ENCODE measurements at regions not wholly inside any gene's neighbourhood (a gene's known extent, or its start where the extent isn't known, plus 50 kb on each side); places are given as distances from the start of the nearest gene placed in this dataset.
"Not testable (repeated sequence)": the region's sequence is repeated elsewhere in the genome, so short reads cannot be mapped to it uniquely, and the experiment has no call there.

DNA sequence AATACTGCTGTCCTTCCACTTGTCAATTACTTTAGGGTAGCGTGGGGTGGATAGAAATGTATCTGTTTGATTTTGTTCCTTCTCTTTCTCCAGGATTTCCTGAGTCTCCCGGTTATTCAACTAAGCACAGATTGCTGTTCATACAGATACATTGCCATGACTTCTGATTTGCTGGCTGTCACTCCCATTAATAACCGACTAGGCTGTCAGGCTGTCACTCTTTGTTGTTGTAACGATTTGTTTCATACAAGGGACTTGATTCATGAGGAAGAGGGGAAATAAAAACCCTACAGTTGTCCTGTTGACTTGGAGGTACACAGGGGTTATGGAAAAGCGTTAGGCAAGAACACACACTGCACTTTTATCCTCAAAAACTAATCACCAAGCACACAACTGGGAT lies 302.7 kb upstream of the SMIM21 start:
- H3K27ac ChIP-seq: no peak overlapping the region
- no peak overlapping the region for H3K4me2 ChIP-seq (ENCODE audit: low read length)
- no peaks in the 10 kb centered on the region for H3K36me3 ChIP-seq (ENCODE audit: control insufficient read depth, insufficient read depth, low read length)
- H3K9me3 ChIP-seq (ENCODE audit: control insufficient read depth, low read length): no peaks in the 10 kb centered on the region
- no peak overlapping the region for H2AFZ ChIP-seq
- H3K4me3 ChIP-seq (ENCODE audit: low read depth, low read length): no peak overlapping the region
- no peaks in the 10 kb centered on the region for H3K27me3 ChIP-seq (ENCODE audit: control insufficient read depth, insufficient read depth, low read length)
- H3K79me2 ChIP-seq: no peaks in the 10 kb centered on the region
- no peaks in the 10 kb centered on the region for H3K4me1 ChIP-seq
- H3K9ac ChIP-seq: no peak overlapping the region
- no peak for TF ChIP-seq CTCF (IDR thresholded peaks at IDR 0.05)

DNA sequence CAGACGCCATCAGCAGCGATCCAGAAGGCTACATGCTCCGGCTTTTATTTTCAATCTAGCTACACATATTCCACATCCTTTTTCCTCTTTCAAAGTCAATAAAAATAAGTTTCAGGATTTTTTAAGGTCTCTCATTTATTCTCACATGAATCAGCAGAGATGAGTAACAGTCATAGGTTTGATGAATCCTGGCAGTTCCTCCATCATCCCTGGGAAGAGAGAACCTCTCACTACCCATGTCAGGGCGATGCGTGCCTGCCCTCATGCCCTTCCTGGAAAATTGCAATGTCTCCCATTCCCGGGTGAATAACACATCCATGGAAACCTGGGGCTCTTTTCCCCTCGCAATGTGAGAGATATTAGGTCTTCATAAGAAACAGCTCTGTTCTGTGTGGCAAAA lies 301.1 kb upstream of the SMIM21 start:
- TF ChIP-seq CTCF (IDR thresholded peaks at IDR 0.05): no peak
- Histone ChIP-seq H3K9me3 (ENCODE audit: control insufficient read depth, low read length) (no peaks in the 10 kb centered on the region), H3K4me1 (no peaks in the 10 kb centered on the region), H3K27ac (no peak overlapping the region), H3K27me3 (ENCODE audit: control insufficient read depth, insufficient read depth, low read length) (no peaks in the 10 kb centered on the region), H3K4me2 (ENCODE audit: low read length) (no peak overlapping the region), H3K9ac (no peak overlapping the region), H3K79me2 (no peaks in the 10 kb centered on the region), H3K4me3 (ENCODE audit: low read depth, low read length) (no peak overlapping the region), H2AFZ (no peak overlapping the region), H3K36me3 (ENCODE audit: control insufficient read depth, insufficient read depth, low read length) (no peaks in the 10 kb centered on the region)

GRCh38 chr18:75727456-75727855 lies 300.0 kb upstream of the SMIM21 start:
- H3K4me2 ChIP-seq (ENCODE audit: low read length): no peak overlapping the region
- no peaks in the 10 kb centered on the region for H3K27me3 ChIP-seq (ENCODE audit: control insufficient read depth, insufficient read depth, low read length)
- H3K4me1 ChIP-seq: no peaks in the 10 kb centered on the region
- no peaks in the 10 kb centered on the region for H3K9me3 ChIP-seq (ENCODE audit: control insufficient read depth, low read length)
- H3K36me3 ChIP-seq (ENCODE audit: control insufficient read depth, insufficient read depth, low read length): no peaks in the 10 kb centered on the region
- no peak overlapping the region for H3K27ac ChIP-seq
- no peak overlapping the region for H3K9ac ChIP-seq
- no peak overlapping the region for H3K4me3 ChIP-seq (ENCODE audit: low read depth, low read length)
- no peaks in the 10 kb centered on the region for H3K79me2 ChIP-seq
- TF ChIP-seq CTCF (IDR thresholded peaks at IDR 0.05): no peak
- no peak overlapping the region for H2AFZ ChIP-seq

DNA sequence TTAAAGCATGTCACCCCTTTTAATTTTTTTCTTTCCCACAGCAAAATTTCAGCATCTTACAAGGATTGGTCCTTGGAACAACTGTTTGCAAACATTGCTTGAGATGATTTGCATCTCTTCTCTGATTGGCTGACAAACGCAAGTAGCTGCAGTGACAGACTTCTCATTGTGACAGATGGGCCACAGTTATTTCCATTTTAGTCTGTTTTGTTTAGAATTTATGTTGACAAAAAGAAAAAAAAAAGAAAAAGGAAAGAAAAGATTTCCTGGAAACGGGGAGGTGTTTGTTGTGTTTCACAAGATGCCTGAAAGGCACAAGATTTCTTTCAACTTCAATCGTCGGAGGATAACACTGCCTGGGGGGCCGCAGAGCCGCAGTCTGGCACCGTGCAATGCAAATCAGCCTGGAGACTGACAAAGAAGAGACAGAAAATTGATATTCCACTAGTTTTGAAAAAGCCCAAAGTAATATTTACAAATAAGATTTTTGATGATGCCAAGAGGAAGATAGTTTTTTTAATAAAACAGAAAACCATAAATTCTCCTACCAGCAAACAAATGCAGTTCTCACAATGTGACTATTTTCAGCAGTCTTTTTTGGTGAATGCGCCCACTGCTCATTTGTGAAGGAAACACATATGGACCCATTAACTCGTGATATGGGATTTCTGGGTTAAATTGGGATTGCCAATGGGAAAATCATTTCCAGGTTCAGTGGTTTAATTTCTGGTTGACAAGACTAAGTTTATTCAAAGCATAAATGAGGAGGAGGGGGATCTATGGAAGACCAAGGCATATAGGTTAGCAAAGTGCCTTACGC lies 296.2 kb upstream of the SMIM21 start:
- Histone ChIP-seq H3K79me2 (no peaks in the 10 kb centered on the region), H2AFZ (no peak overlapping the region), H3K9me3 (ENCODE audit: control insufficient read depth, low read length) (no peaks in the 10 kb centered on the region), H3K27me3 (ENCODE audit: control insufficient read depth, insufficient read depth, low read length) (no peaks in the 10 kb centered on the region), H3K4me2 (ENCODE audit: low read length) (no peak overlapping the region), H3K27ac (no peak overlapping the region), H3K9ac (no peak overlapping the region), H3K4me3 (ENCODE audit: low read depth, low read length) (no peak overlapping the region), H3K4me1 (no peaks in the 10 kb centered on the region), H3K36me3 (ENCODE audit: control insufficient read depth, insufficient read depth, low read length) (no peaks in the 10 kb centered on the region)
- TF ChIP-seq CTCF (IDR thresholded peaks at IDR 0.05): no peak

GRCh38 chr18:75714766-75715165 lies 287.3 kb upstream of the SMIM21 start:
- Histone ChIP-seq H2AFZ (no peak overlapping the region), H3K27ac (no peak overlapping the region), H3K79me2 (no peaks in the 10 kb centered on the region), H3K9me3 (ENCODE audit: control insufficient read depth, low read length) (no peaks in the 10 kb centered on the region), H3K9ac (no peak overlapping the region), H3K4me2 (ENCODE audit: low read length) (no peak overlapping the region), H3K4me1 (no peaks in the 10 kb centered on the region), H3K36me3 (ENCODE audit: control insufficient read depth, insufficient read depth, low read length) (no peaks in the 10 kb centered on the region), H3K27me3 (ENCODE audit: control insufficient read depth, insufficient read depth, low read length) (no peaks in the 10 kb centered on the region), H3K4me3 (ENCODE audit: low read depth, low read length) (no peak overlapping the region)
- TF ChIP-seq CTCF (IDR thresholded peaks at IDR 0.05): no peak

- H3K27ac ChIP-seq; H3K36me3 ChIP-seq (ENCODE audit: control insufficient read depth, insufficient read depth, low read length); H3K9me3 ChIP-seq (ENCODE audit: control insufficient read depth, low read length); H3K4me2 ChIP-seq (ENCODE audit: low read length); H3K79me2 ChIP-seq; H3K4me3 ChIP-seq (ENCODE audit: low read depth, low read length); H3K4me1 ChIP-seq; H2AFZ ChIP-seq; H3K9ac ChIP-seq; H3K27me3 ChIP-seq (ENCODE audit: control insufficient read depth, insufficient read depth, low read length): not testable (repeated sequence)
Measured at GRCh38 chr18:75712124-75712867, 284.8 kb upstream of the SMIM21 start.
